ENCODE measurements at regions not wholly inside any gene's neighbourhood (a gene's known extent, or its start where the extent isn't known, plus 50 kb on each side); places are given as distances from the start of the nearest gene placed in this dataset.

GRCh38 chr2:136651456-136652010, 113.8 kb upstream of the THSD7B start:
- no peak for TF ChIP-seq GATA3 (IDR thresholded peaks at IDR 0.05; ENCODE audit: low read depth, low read length)
- TF ChIP-seq GATA2 (IDR thresholded peaks at IDR 0.05; ENCODE audit: low read depth, low read length) = no peak

Data from SH-SY5Y (cell line).